A673 (cell line): ENCODE measurements at regions not wholly inside any gene's neighbourhood (a gene's known extent, or its start where the extent isn't known, plus 50 kb on each side); places are given as distances from the start of the nearest gene placed in this dataset.

ENCODE experiments used
- BruUV-seq: library from RNA; stranded (reverse); fragments of 400-500 nt; replicated peaks from 2 replicates; lab custom pipeline; 2021; lab: Mats Ljungman, UMichigan
- CTCF ChIA-PET: fragments of 300-600 bp; sonication (Branson Sonifier 250); formaldehyde crosslinking; loops from one replicate; lab custom pipeline; 2022; ENCODE audit warnings: antibody characterized with exemption; lab: Charles Lee
- POLR2A ChIA-PET: fragments of 300-600 bp; sonication (Branson Sonifier 250); formaldehyde crosslinking; loops from one replicate; lab custom pipeline; 2022; ENCODE audit warnings: antibody characterized with exemption; ENCODE audit not compliant: low non-redundant PET; lab: Charles Lee
- DNase-seq: peaks from one replicate; pipeline ENCODE4 v3.0.0-alpha.2; 2015; ENCODE audit warnings: low spot score
- H3K27ac ChIP-seq: fragments of 200-600 bp; sonication (generic); 2 replicates; pipeline ENCODE4 v1.5.1; 2016; ENCODE audit warnings: mixed run types, low read depth, mild to moderate bottlenecking, mixed read lengths, antibody characterized with exemption, low read length; ENCODE audit not compliant: poor library complexity, severe bottlenecking
- H3K27me3 ChIP-seq: fragments of 200-600 bp; sonication (generic); replicated peaks from 2 replicates; pipeline ENCODE4 v1.6.1; 2017; ENCODE audit warnings: mixed run types, low read depth, mild to moderate bottlenecking, mixed read lengths, antibody characterized with exemption, low read length; ENCODE audit not compliant: insufficient read depth, poor library complexity
- H3K36me3 ChIP-seq: fragments of 200-600 bp; sonication (generic); 2 replicates; pipeline ENCODE4 v1.6.1; 2016; ENCODE audit warnings: mixed run types, mild to moderate bottlenecking, mixed read lengths, antibody characterized with exemption, low read length; ENCODE audit not compliant: insufficient read depth, poor library complexity, severe bottlenecking
- H3K4me1 ChIP-seq: fragments of 200-600 bp; sonication (generic); 2 replicates; pipeline ENCODE4 v1.6.1; 2017; ENCODE audit warnings: mixed run types, mild to moderate bottlenecking, mixed read lengths, antibody characterized with exemption, low read length; ENCODE audit not compliant: insufficient read depth, poor library complexity, severe bottlenecking
- H3K4me3 ChIP-seq: fragments of 200-600 bp; sonication (generic); 2 replicates; pipeline ENCODE4 v1.5.1; 2016; ENCODE audit warnings: low read depth, mixed run types, mild to moderate bottlenecking, mixed read lengths, low read length; ENCODE audit not compliant: poor library complexity, severe bottlenecking
- H3K9me3 ChIP-seq: fragments of 200-600 bp; sonication (generic); 2 replicates; pipeline ENCODE4 v1.6.1; 2016; ENCODE audit warnings: mixed run types, low read depth, mild to moderate bottlenecking, mixed read lengths, antibody characterized with exemption, low read length; ENCODE audit not compliant: poor library complexity, severe bottlenecking
- EZH2 ChIP-seq: fragments of 200-600 bp; sonication (generic); IDR thresholded peaks from 2 replicates; pipeline ENCODE4 v1.6.1; 2017; ENCODE audit warnings: borderline replicate concordance, low read depth, mild to moderate bottlenecking, mixed read lengths, antibody characterized with exemption, low read length; ENCODE audit not compliant: poor library complexity, severe bottlenecking
- intact Hi-C: fragments of 100-400 bp; cut with micrococcal nuclease; formaldehyde crosslinking; loops from one replicate; pipeline ENCODE4 v1.10.0; 2022; ENCODE audit not compliant: unreplicated experiment
- TF ChIP-seq, protein P1 (sequence below): fragments of 300-800, 200-600 bp; sonication (generic); conservative IDR thresholded peaks from 2 replicates; pipeline ENCODE4 v1.5.1; 2017; ENCODE audit warnings: low read depth, mild to moderate bottlenecking, antibody characterized with exemption, low read length, moderate library complexity, mixed read lengths

DNA sequence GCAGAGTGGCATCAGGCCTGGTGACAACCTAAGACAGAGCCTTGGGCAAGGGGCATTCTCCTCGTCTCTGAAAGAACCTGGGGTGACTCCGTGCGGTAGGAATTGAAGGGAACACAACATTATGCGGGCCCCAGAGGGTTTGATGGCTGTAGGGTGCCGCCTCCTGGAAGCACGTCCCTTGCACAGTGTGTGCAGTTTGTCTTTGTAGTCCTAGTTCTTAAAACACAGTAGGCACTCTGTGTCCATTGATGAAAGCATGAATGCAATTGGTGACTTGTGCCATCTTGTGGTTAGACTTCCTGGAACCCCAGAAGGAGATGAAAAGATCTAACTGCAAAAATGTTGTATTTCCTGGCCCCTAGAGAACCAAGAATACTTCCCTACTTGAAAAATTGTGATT lies 279.8 kb downstream of the UTP18 start:
- Histone ChIP-seq H3K36me3 (no peaks in the 10 kb centered on the region), H3K4me1 (no peaks in the 10 kb centered on the region)
- intact Hi-C loops = no loop called here

GRCh38 chr17:51541215-51541614 lies 280.9 kb downstream of the UTP18 start:
- Histone ChIP-seq H3K4me1 (peaks cover 4% of the 10 kb centered on the region), H3K4me3 (no peak overlapping the region), H3K27ac (no peak overlapping the region), H3K27me3 (peaks cover 13% of the 10 kb centered on the region), H3K9me3 (no peaks in the 10 kb centered on the region), H3K36me3 (no peaks in the 10 kb centered on the region)
- intact Hi-C loops = no loop called here
- ChIA-PET POLR2A (no interaction called here), CTCF (interaction anchor here (0.9 to 1.1 kb wide), 2 partner anchors 80 to 170 kb away, joined by 3 to 9 read pairs; no protein-coding TSS in a partner anchor)
- BruUV-seq = no TSS peak
- DNase-seq = no peak
- no peak for TF ChIP-seq EZH2
- TF ChIP-seq, protein P1, sequence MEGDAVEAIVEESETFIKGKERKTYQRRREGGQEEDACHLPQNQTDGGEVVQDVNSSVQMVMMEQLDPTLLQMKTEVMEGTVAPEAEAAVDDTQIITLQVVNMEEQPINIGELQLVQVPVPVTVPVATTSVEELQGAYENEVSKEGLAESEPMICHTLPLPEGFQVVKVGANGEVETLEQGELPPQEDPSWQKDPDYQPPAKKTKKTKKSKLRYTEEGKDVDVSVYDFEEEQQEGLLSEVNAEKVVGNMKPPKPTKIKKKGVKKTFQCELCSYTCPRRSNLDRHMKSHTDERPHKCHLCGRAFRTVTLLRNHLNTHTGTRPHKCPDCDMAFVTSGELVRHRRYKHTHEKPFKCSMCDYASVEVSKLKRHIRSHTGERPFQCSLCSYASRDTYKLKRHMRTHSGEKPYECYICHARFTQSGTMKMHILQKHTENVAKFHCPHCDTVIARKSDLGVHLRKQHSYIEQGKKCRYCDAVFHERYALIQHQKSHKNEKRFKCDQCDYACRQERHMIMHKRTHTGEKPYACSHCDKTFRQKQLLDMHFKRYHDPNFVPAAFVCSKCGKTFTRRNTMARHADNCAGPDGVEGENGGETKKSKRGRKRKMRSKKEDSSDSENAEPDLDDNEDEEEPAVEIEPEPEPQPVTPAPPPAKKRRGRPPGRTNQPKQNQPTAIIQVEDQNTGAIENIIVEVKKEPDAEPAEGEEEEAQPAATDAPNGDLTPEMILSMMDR = no peak

More for the DNA sequence above, 279.8 kb downstream of the UTP18 start:
- ChIA-PET POLR2A (no interaction called here), CTCF (interaction anchor here (0.9 to 1.1 kb wide), 2 partner anchors 79 to 168 kb away, joined by 3 to 9 read pairs; no protein-coding TSS in a partner anchor)
- BruUV-seq = no TSS peak
- peak; percentile 9 for DNase-seq
- TF ChIP-seq, protein P1 = 0 out of 2 replicates have a peak, but pooled peaks have one; percentile 27
- TF ChIP-seq EZH2 = no peak
- H3K4me3 ChIP-seq = no peak overlapping the region
- no peaks in the 10 kb centered on the region for H3K9me3 ChIP-seq
- no peak overlapping the region for H3K27ac ChIP-seq
- H3K27me3 ChIP-seq = peaks cover 13% of the 10 kb centered on the region

DNA sequence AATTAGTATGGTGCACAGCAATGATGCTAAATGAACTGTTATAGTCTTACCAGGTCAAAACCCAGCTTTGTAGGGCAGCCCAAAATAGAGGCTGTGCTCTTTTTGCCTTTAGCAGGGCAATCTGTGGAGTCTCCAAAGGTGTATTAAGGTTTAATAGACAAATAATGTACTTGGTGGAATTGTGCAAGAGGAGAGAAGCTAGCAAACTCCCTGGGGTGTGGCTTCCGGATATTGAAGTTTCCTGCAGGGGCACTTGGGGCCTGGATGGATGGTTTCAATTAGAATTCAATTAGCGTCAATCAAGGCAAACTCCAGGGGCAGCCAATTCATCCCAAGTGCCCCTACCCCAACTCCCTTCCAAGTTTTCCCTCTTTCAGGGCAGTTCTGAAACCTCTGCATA lies 285.8 kb downstream of the UTP18 start:
- H3K9me3 ChIP-seq = no peaks in the 10 kb centered on the region
- no TSS peak for BruUV-seq
- DNase-seq = peak; percentile 61
- TF ChIP-seq, protein P1 = no peak
- no peak for TF ChIP-seq EZH2
- intact Hi-C loops = no loop called here
- no peak overlapping the region for H3K27ac ChIP-seq
- no peaks in the 10 kb centered on the region for H3K36me3 ChIP-seq
- H3K4me1 ChIP-seq = peaks cover 4% of the 10 kb centered on the region
- H3K4me3 ChIP-seq = no peak overlapping the region
- ChIA-PET POLR2A (no interaction called here), CTCF (no interaction called here)
- no peaks in the 10 kb centered on the region for H3K27me3 ChIP-seq
